HL-60 (cell line): ENCODE measurements at regions not wholly inside any gene's neighbourhood (a gene's known extent, or its start where the extent isn't known, plus 50 kb on each side); places are given as distances from the start of the nearest gene placed in this dataset.

ENCODE experiments used
- DNase-seq, 2 experiments: peaks; one replicate each; pipeline ENCODE4 v3.0.0-alpha.2; 2010 to 2020; ENCODE audit warnings: low read depth in 1 of 2, low spot score in 1 of 2
- H3K27ac ChIP-seq: fragments of 250-450 bp; sonication (Bioruptor Pico); replicated peaks from 2 replicates; pipeline ENCODE4 v1.5.1; 2020; ENCODE audit warnings: mild to moderate bottlenecking, moderate library complexity
- H3K27me3 ChIP-seq: fragments of 250-450 bp; sonication (Bioruptor Pico); 2 replicates; pipeline ENCODE4 v1.5.1; 2021; ENCODE audit warnings: mild to moderate bottlenecking, moderate library complexity; ENCODE audit not compliant: insufficient read depth, poor library complexity, severe bottlenecking
- H3K4me3 ChIP-seq: replicated peaks from 2 replicates; pipeline ENCODE4 v1.5.1; 2011; ENCODE audit warnings: mild to moderate bottlenecking, control low read depth, low read length; ENCODE audit not compliant: insufficient read depth
- GABPA ChIP-seq: IDR thresholded peaks from 2 replicates; pipeline ENCODE4 v1.6.1; 2012; ENCODE audit warnings: low read depth
- POLR2AphosphoS5 ChIP-seq: IDR thresholded peaks from 2 replicates; pipeline ENCODE4 v1.6.1; 2012; ENCODE audit warnings: low read depth
- SPI1 ChIP-seq: IDR thresholded peaks from 2 replicates; pipeline ENCODE4 v1.6.1; 2012; ENCODE audit warnings: low read depth, mild to moderate bottlenecking, borderline replicate concordance
- TF ChIP-seq, protein P1 (sequence below): IDR thresholded peaks from 2 replicates; pipeline ENCODE4 v1.6.1; 2012; ENCODE audit warnings: low read depth; ENCODE audit not compliant: insufficient replicate concordance
- TF ChIP-seq, protein P2 (sequence below): IDR thresholded peaks from one replicate; pipeline ENCODE4 v1.5.1; 2011; ENCODE audit warnings: low read length, control low read depth, inconsistent platforms; ENCODE audit not compliant: insufficient read depth

DNA sequence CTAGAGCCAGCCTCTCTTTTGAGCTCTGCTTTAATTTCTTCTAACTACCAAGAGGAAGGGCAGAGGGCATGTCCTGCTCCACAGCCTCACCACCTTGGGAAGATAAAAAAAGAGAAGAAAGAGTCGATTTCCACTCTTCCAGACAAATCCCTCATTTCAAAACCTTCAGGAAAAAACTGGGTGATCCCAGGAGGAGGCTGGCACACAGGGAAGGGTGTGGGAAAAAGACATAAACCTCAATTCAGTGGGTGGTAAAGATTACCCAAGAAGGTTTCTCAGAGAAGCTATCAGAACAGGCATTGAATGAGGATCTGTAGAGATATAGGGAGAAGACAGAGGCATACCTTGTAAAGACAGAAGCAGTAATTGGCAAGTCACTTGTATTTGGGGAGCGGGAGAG, 79.9 kb upstream of the CRHR1 start:
- no peaks in the 10 kb centered on the region for H3K27me3 ChIP-seq
- TF ChIP-seq, protein P1, sequence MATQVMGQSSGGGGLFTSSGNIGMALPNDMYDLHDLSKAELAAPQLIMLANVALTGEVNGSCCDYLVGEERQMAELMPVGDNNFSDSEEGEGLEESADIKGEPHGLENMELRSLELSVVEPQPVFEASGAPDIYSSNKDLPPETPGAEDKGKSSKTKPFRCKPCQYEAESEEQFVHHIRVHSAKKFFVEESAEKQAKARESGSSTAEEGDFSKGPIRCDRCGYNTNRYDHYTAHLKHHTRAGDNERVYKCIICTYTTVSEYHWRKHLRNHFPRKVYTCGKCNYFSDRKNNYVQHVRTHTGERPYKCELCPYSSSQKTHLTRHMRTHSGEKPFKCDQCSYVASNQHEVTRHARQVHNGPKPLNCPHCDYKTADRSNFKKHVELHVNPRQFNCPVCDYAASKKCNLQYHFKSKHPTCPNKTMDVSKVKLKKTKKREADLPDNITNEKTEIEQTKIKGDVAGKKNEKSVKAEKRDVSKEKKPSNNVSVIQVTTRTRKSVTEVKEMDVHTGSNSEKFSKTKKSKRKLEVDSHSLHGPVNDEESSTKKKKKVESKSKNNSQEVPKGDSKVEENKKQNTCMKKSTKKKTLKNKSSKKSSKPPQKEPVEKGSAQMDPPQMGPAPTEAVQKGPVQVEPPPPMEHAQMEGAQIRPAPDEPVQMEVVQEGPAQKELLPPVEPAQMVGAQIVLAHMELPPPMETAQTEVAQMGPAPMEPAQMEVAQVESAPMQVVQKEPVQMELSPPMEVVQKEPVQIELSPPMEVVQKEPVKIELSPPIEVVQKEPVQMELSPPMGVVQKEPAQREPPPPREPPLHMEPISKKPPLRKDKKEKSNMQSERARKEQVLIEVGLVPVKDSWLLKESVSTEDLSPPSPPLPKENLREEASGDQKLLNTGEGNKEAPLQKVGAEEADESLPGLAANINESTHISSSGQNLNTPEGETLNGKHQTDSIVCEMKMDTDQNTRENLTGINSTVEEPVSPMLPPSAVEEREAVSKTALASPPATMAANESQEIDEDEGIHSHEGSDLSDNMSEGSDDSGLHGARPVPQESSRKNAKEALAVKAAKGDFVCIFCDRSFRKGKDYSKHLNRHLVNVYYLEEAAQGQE: no peak
- TF ChIP-seq SPI1 (no peak), POLR2AphosphoS5 (no peak), GABPA (no peak)
- TF ChIP-seq, protein P2, sequence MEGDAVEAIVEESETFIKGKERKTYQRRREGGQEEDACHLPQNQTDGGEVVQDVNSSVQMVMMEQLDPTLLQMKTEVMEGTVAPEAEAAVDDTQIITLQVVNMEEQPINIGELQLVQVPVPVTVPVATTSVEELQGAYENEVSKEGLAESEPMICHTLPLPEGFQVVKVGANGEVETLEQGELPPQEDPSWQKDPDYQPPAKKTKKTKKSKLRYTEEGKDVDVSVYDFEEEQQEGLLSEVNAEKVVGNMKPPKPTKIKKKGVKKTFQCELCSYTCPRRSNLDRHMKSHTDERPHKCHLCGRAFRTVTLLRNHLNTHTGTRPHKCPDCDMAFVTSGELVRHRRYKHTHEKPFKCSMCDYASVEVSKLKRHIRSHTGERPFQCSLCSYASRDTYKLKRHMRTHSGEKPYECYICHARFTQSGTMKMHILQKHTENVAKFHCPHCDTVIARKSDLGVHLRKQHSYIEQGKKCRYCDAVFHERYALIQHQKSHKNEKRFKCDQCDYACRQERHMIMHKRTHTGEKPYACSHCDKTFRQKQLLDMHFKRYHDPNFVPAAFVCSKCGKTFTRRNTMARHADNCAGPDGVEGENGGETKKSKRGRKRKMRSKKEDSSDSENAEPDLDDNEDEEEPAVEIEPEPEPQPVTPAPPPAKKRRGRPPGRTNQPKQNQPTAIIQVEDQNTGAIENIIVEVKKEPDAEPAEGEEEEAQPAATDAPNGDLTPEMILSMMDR: no peak

DNA sequence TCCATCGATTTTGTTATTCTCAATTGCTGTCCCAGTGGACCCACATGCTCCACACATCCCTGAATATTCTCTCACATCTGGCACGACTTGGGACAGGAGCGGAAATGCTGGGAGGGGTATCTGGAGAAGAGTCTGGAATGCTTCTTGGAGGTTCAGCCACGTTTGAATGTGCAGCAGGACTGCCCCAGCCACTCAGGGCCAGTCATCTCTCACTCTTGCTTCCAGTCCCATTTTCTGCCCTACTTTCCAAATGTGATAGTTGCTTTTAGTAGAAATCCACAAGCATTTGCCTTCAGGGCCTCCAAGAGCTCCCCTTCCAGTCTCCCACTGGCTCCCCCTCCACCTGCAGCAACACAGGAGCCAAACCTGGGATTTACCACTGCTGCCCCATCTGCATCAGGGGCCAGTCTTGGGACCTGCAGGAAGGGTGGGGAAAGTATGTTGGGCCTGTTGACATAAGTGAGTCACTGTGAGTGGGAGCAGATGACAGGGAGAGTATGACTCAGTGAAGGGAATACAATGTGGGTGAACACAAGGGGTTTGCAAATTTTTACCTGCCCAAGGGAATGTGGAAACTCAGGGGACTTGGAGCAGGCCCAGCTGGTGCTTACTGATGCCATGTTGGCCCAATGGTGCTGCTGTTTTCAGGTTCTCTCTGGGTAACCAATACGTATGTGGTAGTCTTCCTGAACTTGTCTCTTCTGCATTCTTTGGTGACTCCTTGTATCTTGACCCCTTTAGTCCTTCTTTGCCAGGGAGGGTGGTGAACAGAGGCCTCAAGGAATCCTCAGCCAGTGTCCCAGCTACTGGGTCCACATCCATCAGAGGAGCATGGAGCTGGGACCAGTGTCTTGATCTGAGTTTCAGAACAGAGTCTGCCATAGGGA, 78.8 kb upstream of the CRHR1 start:
- Histone ChIP-seq H3K27me3 (no peaks in the 10 kb centered on the region), H3K4me3 (no peak overlapping the region), H3K27ac (no peak overlapping the region)
- TF ChIP-seq POLR2AphosphoS5 (no peak), GABPA (no peak)
- TF ChIP-seq, protein P2: no peak
- DNase-seq: no peak

More for the DNA sequence above, 79.9 kb upstream of the CRHR1 start:
- DNase-seq: no peak
- no peak overlapping the region for H3K4me3 ChIP-seq
- H3K27ac ChIP-seq: no peak overlapping the region

DNA sequence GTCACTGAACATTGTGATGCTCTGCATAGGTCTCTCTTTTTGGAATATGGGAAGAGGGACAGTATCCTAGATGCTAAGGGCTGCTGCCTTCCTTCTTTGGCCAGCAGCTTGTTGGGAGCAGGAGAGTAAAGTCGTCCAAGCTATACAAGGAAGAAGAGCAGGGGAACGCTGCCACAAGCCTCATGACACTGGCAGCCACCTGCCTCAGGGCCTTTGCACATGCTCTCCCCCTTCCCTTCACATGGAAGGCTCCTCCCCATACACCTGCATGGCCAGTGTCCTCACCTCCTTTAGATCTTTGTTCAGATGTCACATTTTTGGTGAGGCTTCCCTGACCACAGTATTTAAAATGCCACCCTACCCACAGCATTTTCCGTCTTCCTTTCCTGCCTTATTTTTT, 78.1 kb upstream of the CRHR1 start:
- no peak overlapping the region for H3K4me3 ChIP-seq
- DNase-seq: no peak
- no peaks in the 10 kb centered on the region for H3K27me3 ChIP-seq
- no peak overlapping the region for H3K27ac ChIP-seq
- TF ChIP-seq GABPA: no peak
- TF ChIP-seq, protein P2: no peak
- no peak for TF ChIP-seq SPI1
- TF ChIP-seq, protein P1: no peak
- no peak for TF ChIP-seq POLR2AphosphoS5
